Erythroblast (primary cell): ENCODE measurements at regions not wholly inside any gene's neighbourhood (a gene's known extent, or its start where the extent isn't known, plus 50 kb on each side); places are given as distances from the start of the nearest gene placed in this dataset.

Experiments used
- DNase-seq, 2 experiments: peaks; one replicate each; lab custom pipeline; 2025; lab: John Stamatoyannopoulos, UW
- GATA1 ChIP-seq: IDR thresholded peaks from 2 replicates; pipeline ENCODE4 v1.6.1; 2011; ENCODE audit warnings: low read depth, mild to moderate bottlenecking, control low read depth, low read length, moderate library complexity
- POLR2A ChIP-seq: IDR thresholded peaks from 2 replicates; pipeline ENCODE4 v1.6.1; 2011; ENCODE audit warnings: mild to moderate bottlenecking, low read length

DNA sequence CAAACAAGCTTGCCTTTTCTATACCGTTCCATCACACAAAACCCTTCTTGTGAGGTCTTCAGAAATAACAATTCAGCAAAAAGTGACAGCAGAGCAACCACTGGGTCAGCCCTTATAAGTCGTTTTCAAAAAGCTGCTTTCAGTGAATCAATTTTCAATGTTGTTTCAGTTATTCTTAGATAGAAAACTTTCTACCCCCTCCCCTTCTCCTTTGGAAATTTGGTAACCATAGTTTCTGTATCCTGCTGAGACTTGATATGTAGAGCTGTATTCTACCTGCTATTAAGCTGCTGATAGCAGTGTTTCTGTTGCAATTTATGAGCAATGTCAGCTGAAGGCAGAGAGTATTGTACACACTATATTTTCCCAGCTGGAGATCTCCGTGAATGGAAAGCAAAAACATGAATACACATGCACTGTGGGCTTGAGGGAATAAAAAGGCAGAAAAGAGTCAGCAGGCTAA is 75.7 kb downstream of the ZNF608 start:
- no peak for TF ChIP-seq POLR2A
- TF ChIP-seq GATA1: no peak
- no peak for DNase-seq

DNA sequence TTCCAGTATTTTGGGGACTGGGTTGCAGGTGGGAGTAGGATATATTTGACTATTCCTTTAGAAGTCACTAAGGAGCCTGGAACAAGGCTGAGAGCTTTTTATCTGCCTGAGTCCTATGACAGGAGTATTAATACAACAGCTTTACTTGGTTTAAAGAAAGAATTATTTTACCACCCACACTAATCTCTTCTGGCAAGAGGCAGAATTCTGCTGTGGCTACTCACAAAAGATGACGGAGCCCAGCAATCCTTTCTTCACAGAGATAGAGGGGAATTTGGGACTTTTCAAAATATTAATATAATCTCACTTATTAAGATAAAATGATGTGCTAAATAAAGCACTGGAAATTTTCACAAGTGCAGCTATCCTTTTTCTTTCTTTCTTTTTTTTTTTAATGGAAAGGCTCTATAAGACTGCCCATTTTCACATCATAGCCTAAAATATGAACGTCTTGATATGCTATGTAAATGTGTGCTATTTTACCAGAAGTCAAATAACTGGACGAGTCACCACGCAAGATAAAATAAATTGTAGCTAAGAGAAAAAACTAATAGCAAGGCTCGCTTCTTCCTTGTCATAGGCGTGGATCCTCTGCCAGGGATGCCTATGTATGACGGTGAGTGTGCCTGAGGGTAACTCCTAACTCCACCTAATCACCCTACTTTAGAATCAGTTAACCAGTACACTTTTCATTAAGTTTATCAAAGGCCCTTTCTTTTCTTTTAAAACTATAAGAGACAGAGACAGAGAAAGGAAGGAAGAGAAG is 76.3 kb downstream of the ZNF608 start:
- TF ChIP-seq POLR2A (no peak), GATA1 (no peak)
- no peak for DNase-seq

- TF ChIP-seq POLR2A: no peak
These were observed 77.2 kb downstream of the ZNF608 start for GRCh38 chr5:124669300-124669648.

DNA sequence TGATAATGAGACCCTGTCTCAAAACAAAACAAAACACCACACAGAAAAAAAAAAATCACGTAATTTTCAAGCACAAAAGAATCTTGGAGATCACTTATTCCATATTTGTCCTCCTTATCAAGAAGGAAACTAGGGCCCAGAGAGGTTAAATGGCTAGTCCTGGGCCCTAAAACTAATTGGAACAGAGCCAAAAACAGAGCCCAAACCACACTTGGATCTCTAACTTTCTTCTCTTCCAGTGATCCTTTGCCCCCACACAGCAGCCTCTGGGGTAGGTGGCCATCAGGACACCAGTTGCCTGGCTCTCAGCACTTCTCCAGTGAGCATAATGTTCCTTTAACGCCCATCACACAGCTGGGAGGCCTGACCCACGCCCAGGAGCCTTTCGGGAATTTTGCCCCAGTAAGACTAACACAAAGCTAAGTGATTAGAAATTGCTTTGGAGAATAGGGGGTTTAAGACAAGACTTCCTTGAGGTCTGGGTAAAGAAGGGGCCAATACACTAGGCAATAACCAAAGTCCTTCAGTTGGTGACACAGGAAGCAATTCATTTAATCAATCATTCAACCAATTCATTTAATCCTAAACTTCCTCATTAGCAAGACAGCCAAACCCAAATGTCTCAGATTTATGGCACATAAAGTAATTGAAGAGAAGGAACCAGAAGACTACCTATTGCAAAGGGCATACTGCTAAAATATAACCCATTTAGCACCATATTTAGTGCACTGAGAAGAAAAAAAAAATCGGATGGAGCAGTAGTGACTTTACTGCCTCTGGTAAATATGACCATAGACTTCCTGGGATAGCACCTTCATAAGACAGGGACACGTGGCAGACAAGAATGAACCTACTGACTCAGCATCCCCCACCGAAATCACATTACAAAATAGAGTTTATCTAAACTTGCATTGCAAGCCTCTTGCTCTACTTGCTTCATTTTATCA is 77.8 kb downstream of the ZNF608 start:
- TF ChIP-seq POLR2A (no peak), GATA1 (no peak)
- DNase-seq: no peak

More at GRCh38 chr5:124669300-124669648, 77.2 kb downstream of the ZNF608 start:
- DNase-seq: no peak

- no peak for DNase-seq
- TF ChIP-seq POLR2A: no peak
- no peak for TF ChIP-seq GATA1
These were observed 80.8 kb downstream of the ZNF608 start for GRCh38 chr5:124665625-124666024.

GRCh38 chr5:124665035-124665434 is 81.4 kb downstream of the ZNF608 start:
- TF ChIP-seq GATA1 (no peak), POLR2A (no peak)
- no peak for DNase-seq

DNA sequence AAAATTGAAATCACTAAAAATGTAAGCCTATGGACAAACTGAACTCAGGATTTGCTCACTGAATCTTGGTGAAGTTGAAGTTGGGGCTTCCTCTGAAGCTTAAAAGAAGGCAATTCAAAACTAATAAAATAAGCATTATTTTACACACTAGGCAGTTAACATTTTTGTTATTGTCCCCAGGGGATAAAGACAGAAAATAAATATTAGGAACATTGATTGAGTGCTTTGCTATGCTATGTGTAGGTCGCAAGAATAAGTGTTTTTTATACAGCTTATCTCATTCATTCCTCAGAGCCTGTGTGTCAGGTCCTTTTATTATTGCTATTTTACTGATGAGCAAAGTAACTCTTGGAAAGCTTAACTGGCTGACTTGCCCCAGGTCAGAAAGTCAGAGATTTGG is 82.2 kb downstream of the ZNF608 start:
- TF ChIP-seq POLR2A (no peak), GATA1 (no peak)
- no peak for DNase-seq

GRCh38 chr5:124663101-124663506 is 83.3 kb downstream of the ZNF608 start:
- TF ChIP-seq POLR2A (no peak), GATA1 (no peak)
- DNase-seq: no peak

DNA sequence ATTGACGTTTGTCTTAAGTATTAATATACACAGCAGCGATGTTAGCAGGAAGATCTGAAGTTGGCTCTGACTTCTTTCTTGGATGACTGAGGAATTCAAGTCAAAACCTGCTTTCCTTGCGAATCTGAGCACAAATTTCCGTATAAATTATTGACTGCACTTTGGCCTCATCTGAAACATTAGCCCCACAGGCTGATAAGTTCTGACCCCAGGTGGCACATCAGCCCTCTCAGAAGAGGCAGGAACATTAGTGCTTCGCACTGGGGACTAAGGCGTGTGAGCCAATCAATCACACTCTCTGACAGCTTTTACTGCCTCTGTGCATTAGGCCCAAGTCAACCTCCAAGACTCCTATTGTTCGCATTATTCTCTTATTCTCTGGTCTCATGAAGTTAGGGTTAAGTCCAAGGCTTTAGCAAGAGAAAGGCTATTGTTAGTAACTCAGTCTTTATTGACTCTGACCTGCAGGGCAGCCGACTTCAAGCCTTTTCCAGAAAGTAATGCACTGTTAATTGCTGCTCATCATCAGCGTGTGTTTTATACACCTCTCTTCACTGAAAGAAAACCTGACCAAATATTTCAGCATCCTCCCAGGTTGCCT is 84.2 kb downstream of the ZNF608 start:
- no peak for DNase-seq
- TF ChIP-seq GATA1 (no peak), POLR2A (no peak)

GRCh38 chr5:124661317-124662141 is 84.9 kb downstream of the ZNF608 start:
- TF ChIP-seq GATA1 (no peak), POLR2A (no peak)
- DNase-seq: no peak

GRCh38 chr5:124660229-124661093 is 86.0 kb downstream of the ZNF608 start:
- no peak for TF ChIP-seq GATA1
- no peak for TF ChIP-seq POLR2A
- DNase-seq: no peak

GRCh38 chr5:124659798-124660197 is 86.6 kb downstream of the ZNF608 start:
- TF ChIP-seq GATA1 (no peak), POLR2A (no peak)
- DNase-seq: no peak
